ENCODE measurements at regions not wholly inside any gene's neighbourhood (a gene's known extent, or its start where the extent isn't known, plus 50 kb on each side); places are given as distances from the start of the nearest gene placed in this dataset.

DNA sequence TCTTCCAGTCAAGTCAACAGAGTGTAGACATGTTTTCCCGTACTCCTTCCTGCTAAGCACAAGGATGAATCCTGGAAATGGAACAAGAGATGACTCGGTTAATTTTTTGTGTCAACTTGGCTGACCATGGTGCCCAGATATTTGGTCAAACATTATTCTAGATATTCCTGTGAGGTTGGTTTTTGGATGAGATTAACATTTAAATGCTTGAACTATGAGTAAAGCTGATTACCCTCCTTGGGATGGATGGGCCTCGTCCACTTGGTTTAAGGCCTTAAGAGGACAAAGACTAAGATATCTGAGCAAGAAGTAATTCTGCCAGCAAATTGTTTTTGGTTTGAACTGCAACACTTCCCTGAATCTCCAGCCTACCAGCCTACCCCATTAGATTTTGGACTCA, 338.1 kb upstream of the MSX2 start:
- Histone ChIP-seq H3K4me3 (no peak overlapping the region), H4K20me1 (ENCODE audit: insufficient read depth, poor library complexity, severe bottlenecking) (no peaks in the 10 kb centered on the region), H3K4me1 (ENCODE audit: insufficient read depth) (peaks cover 15% of the 10 kb centered on the region), H3K27me3 (no peaks in the 10 kb centered on the region), H3K36me3 (replicated peaks; ENCODE audit: insufficient read depth, low read depth) (no peaks in the 10 kb centered on the region), H3K27ac (no peak overlapping the region), H2AFZ (no peak overlapping the region), H3K79me2 (no peaks in the 10 kb centered on the region), H3K4me2 (no peak overlapping the region), H3K9me2 (replicated peaks; ENCODE audit: insufficient read depth) (no peaks in the 10 kb centered on the region), H3K9me3 (ENCODE audit: low read depth) (no peaks in the 10 kb centered on the region)
- 89% methylated on average over 3 of the region's 3 CpGs for WGBS (ENCODE audit: low lambda C conversion rate, missing lambda C conversion rate)
- TF ChIP-seq, protein P1, sequence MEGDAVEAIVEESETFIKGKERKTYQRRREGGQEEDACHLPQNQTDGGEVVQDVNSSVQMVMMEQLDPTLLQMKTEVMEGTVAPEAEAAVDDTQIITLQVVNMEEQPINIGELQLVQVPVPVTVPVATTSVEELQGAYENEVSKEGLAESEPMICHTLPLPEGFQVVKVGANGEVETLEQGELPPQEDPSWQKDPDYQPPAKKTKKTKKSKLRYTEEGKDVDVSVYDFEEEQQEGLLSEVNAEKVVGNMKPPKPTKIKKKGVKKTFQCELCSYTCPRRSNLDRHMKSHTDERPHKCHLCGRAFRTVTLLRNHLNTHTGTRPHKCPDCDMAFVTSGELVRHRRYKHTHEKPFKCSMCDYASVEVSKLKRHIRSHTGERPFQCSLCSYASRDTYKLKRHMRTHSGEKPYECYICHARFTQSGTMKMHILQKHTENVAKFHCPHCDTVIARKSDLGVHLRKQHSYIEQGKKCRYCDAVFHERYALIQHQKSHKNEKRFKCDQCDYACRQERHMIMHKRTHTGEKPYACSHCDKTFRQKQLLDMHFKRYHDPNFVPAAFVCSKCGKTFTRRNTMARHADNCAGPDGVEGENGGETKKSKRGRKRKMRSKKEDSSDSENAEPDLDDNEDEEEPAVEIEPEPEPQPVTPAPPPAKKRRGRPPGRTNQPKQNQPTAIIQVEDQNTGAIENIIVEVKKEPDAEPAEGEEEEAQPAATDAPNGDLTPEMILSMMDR (IDR thresholded peaks at IDR 0.05; ENCODE audit: poor library complexity): no peak
- TF ChIP-seq EZH2phosphoT487 (IDR thresholded peaks at IDR 0.05; ENCODE audit: low read depth, severe bottlenecking, unreplicated experiment): no peak
- no peak for TF ChIP-seq EZH2 (IDR thresholded peaks at IDR 0.05; ENCODE audit: borderline replicate concordance)
- DNase-seq (ENCODE audit: low spot score): no peak

DNA sequence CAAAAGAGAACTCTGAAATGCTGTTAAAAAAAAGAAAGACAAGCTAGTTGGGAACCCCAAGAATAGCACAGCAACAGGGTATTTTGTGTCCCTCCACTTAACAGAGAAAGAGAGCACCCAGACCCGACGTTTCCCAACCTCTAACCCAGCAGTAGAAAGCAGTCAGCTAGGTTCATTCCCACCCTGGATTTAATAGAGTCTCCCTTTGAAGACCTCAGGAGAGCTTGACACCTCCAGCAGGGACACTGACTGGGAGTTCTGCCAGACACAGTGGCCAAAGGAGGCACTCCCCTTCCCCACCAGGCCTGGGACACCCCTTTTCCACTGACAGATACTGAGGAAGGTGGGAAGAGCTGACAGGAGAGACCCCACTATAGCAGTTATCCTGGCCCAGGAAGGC, 337.5 kb upstream of the MSX2 start:
- Histone ChIP-seq H3K9me3 (ENCODE audit: low read depth) (no peaks in the 10 kb centered on the region), H3K9me2 (replicated peaks; ENCODE audit: insufficient read depth) (no peaks in the 10 kb centered on the region), H2AFZ (no peak overlapping the region), H3K4me1 (ENCODE audit: insufficient read depth) (peaks cover 15% of the 10 kb centered on the region), H3K4me2 (no peak overlapping the region), H3K27me3 (no peaks in the 10 kb centered on the region), H4K20me1 (ENCODE audit: insufficient read depth, poor library complexity, severe bottlenecking) (no peaks in the 10 kb centered on the region), H3K79me2 (no peaks in the 10 kb centered on the region), H3K36me3 (replicated peaks; ENCODE audit: insufficient read depth, low read depth) (no peaks in the 10 kb centered on the region), H3K4me3 (no peak overlapping the region), H3K27ac (no peak overlapping the region)
- TF ChIP-seq, protein P1 (IDR thresholded peaks at IDR 0.05; ENCODE audit: poor library complexity): no peak
- TF ChIP-seq EZH2 (IDR thresholded peaks at IDR 0.05; ENCODE audit: borderline replicate concordance) (no peak), EZH2phosphoT487 (IDR thresholded peaks at IDR 0.05; ENCODE audit: low read depth, severe bottlenecking, unreplicated experiment) (no peak)
- 58% methylated on average over 2 of the region's 2 CpGs for WGBS (ENCODE audit: low lambda C conversion rate, missing lambda C conversion rate)
- no peak for DNase-seq (ENCODE audit: low spot score)

DNA sequence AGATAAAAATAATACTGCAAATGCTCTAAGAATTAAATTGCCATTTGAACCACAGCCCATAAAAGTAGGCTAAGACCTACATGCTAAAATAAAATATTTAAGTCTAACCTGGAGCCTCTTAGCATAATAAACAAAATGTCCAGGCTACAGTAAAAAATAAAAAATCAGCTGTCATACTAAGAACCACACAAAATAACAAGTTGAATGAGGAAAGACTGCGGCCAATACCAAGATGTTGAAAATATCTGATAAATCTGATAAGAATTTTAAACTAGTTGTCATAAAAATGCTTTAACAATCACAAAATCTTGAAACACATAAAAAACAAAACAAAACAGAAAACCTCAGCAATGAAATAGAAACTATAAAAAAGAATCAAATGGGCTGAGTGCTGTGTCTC, 336.9 kb upstream of the MSX2 start:
- Histone ChIP-seq H3K9me3 (ENCODE audit: low read depth) (no peaks in the 10 kb centered on the region), H4K20me1 (ENCODE audit: insufficient read depth, poor library complexity, severe bottlenecking) (no peaks in the 10 kb centered on the region), H2AFZ (no peak overlapping the region), H3K4me1 (ENCODE audit: insufficient read depth) (peaks cover 15% of the 10 kb centered on the region), H3K4me2 (no peak overlapping the region), H3K79me2 (no peaks in the 10 kb centered on the region), H3K36me3 (replicated peaks; ENCODE audit: insufficient read depth, low read depth) (no peaks in the 10 kb centered on the region), H3K4me3 (no peak overlapping the region), H3K9me2 (replicated peaks; ENCODE audit: insufficient read depth) (no peaks in the 10 kb centered on the region), H3K27me3 (no peaks in the 10 kb centered on the region), H3K27ac (no peak overlapping the region)
- TF ChIP-seq, protein P1 (IDR thresholded peaks at IDR 0.05; ENCODE audit: poor library complexity): no peak
- TF ChIP-seq EZH2phosphoT487 (IDR thresholded peaks at IDR 0.05; ENCODE audit: low read depth, severe bottlenecking, unreplicated experiment) (no peak), EZH2 (IDR thresholded peaks at IDR 0.05; ENCODE audit: borderline replicate concordance) (no peak)
- 63% methylated on average over 1 of the region's 1 CpG for WGBS (ENCODE audit: low lambda C conversion rate, missing lambda C conversion rate)
- DNase-seq (ENCODE audit: low spot score): no peak

DNA sequence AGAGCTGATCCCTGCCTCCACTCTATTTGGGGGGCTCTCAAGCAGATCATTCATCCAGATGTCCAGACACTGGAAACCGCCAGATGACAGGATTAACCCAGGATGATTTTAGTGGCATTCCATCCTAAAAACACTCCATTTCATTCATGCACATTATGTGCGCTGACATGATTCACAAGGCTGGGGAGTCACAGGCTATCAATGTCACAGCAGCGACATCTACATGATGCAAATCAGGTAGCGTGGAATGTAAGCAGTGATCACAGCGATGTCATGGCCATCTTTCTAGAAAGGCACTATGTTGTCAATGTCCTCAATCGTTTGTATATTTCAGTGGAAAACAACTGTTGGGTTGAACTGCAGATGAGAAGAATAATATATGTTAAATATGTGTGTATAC, 331.5 kb upstream of the MSX2 start:
- no peaks in the 10 kb centered on the region for H3K36me3 ChIP-seq (replicated peaks; ENCODE audit: insufficient read depth, low read depth)
- H3K4me1 ChIP-seq (ENCODE audit: insufficient read depth): no peaks in the 10 kb centered on the region
- H3K79me2 ChIP-seq: no peaks in the 10 kb centered on the region
- 82% methylated on average over 6 of the region's 6 CpGs for WGBS (ENCODE audit: low lambda C conversion rate, missing lambda C conversion rate)
- no peak overlapping the region for H3K4me3 ChIP-seq
- no peak for TF ChIP-seq EZH2 (IDR thresholded peaks at IDR 0.05; ENCODE audit: borderline replicate concordance)
- TF ChIP-seq, protein P1 (IDR thresholded peaks at IDR 0.05; ENCODE audit: poor library complexity): no peak
- no peak for DNase-seq (ENCODE audit: low spot score)
- H3K9me2 ChIP-seq (replicated peaks; ENCODE audit: insufficient read depth): no peaks in the 10 kb centered on the region
- H4K20me1 ChIP-seq (ENCODE audit: insufficient read depth, poor library complexity, severe bottlenecking): no peaks in the 10 kb centered on the region
- H3K4me2 ChIP-seq: no peak overlapping the region
- no peaks in the 10 kb centered on the region for H3K27me3 ChIP-seq
- no peak overlapping the region for H2AFZ ChIP-seq
- H3K9me3 ChIP-seq (ENCODE audit: low read depth): no peaks in the 10 kb centered on the region
- H3K27ac ChIP-seq: no peak overlapping the region
